SU-DHL-6 (cell line): ENCODE measurements at regions not wholly inside any gene's neighbourhood (a gene's known extent, or its start where the extent isn't known, plus 50 kb on each side); places are given as distances from the start of the nearest gene placed in this dataset.

Experiments
- EZH2phosphoT487 ChIP-seq: fragments of 200-600 bp; sonication (generic), shearing (Covaris generic); conservative IDR thresholded peaks from 2 replicates; pipeline ENCODE4 v1.6.1; 2018; ENCODE audit warnings: mild to moderate bottlenecking, antibody characterized with exemption, low read length, moderate library complexity, mixed read lengths
- TF ChIP-seq, protein P1 (sequence below): fragments of 200-600 bp; sonication (generic); IDR thresholded peaks from one replicate; pipeline ENCODE4 v1.5.1; 2017; ENCODE audit warnings: antibody characterized with exemption, mild to moderate bottlenecking, low read length, moderate library complexity; ENCODE audit not compliant: insufficient read depth, poor library complexity, severe bottlenecking

- TF ChIP-seq, protein P1, sequence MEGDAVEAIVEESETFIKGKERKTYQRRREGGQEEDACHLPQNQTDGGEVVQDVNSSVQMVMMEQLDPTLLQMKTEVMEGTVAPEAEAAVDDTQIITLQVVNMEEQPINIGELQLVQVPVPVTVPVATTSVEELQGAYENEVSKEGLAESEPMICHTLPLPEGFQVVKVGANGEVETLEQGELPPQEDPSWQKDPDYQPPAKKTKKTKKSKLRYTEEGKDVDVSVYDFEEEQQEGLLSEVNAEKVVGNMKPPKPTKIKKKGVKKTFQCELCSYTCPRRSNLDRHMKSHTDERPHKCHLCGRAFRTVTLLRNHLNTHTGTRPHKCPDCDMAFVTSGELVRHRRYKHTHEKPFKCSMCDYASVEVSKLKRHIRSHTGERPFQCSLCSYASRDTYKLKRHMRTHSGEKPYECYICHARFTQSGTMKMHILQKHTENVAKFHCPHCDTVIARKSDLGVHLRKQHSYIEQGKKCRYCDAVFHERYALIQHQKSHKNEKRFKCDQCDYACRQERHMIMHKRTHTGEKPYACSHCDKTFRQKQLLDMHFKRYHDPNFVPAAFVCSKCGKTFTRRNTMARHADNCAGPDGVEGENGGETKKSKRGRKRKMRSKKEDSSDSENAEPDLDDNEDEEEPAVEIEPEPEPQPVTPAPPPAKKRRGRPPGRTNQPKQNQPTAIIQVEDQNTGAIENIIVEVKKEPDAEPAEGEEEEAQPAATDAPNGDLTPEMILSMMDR, result no peak
- no peak for TF ChIP-seq EZH2phosphoT487
Observed at GRCh38 chr18:77401173-77401572, 151.5 kb downstream of the GALR1 start.
